IMR-90 (cell line): ENCODE measurements at regions not wholly inside any gene's neighbourhood (a gene's known extent, or its start where the extent isn't known, plus 50 kb on each side); places are given as distances from the start of the nearest gene placed in this dataset.

ENCODE experiments used
- CEBPB ChIP-seq: IDR thresholded peaks from 2 replicates; pipeline ENCODE4 v1.6.1; 2012; ENCODE audit warnings: low read depth, low read length, improper control_type of control experiment
- CHD1 ChIP-seq: IDR thresholded peaks from 2 replicates; pipeline ENCODE4 v1.6.1; 2012; ENCODE audit warnings: low read depth, low read length, improper control_type of control experiment
- FOS ChIP-seq: fragments of 150-350 bp; IDR thresholded peaks from 2 replicates; pipeline ENCODE4 v1.6.1; 2016; ENCODE audit warnings: low read depth, low read length
- MAFK ChIP-seq: IDR thresholded peaks from 2 replicates; pipeline ENCODE4 v1.6.1; 2012; ENCODE audit warnings: low read depth, low read length, improper control_type of control experiment
- MAZ ChIP-seq: IDR thresholded peaks from 2 replicates; pipeline ENCODE4 v1.6.1; 2012; ENCODE audit warnings: low read depth, mild to moderate bottlenecking, low read length, improper control_type of control experiment, moderate library complexity, borderline replicate concordance
- MXI1 ChIP-seq: IDR thresholded peaks from 2 replicates; pipeline ENCODE4 v1.6.1; 2012; ENCODE audit warnings: low read depth, mild to moderate bottlenecking, low read length, moderate library complexity, borderline replicate concordance
- NFE2L2 ChIP-seq: fragments of 150-350 bp; IDR thresholded peaks from 2 replicates; pipeline ENCODE4 v1.6.1; 2016; ENCODE audit warnings: low read depth, mild to moderate bottlenecking, low read length
- POLR2A ChIP-seq: IDR thresholded peaks from 2 replicates; pipeline ENCODE4 v1.6.1; 2012; ENCODE audit warnings: mild to moderate bottlenecking, low read depth, low read length
- RCOR1 ChIP-seq: IDR thresholded peaks from 2 replicates; pipeline ENCODE4 v1.6.1; 2012; ENCODE audit warnings: mild to moderate bottlenecking, low read length, improper control_type of control experiment; ENCODE audit not compliant: insufficient replicate concordance
- RFX5 ChIP-seq: IDR thresholded peaks from 2 replicates; pipeline ENCODE4 v1.8.0; 2012; ENCODE audit warnings: low read depth, mild to moderate bottlenecking, low read length, moderate library complexity
- SMC3 ChIP-seq: fragments of 150-350 bp; IDR thresholded peaks from 2 replicates; pipeline ENCODE4 v1.6.1; 2016; ENCODE audit warnings: low read depth, mild to moderate bottlenecking, antibody characterized with exemption, low read length, moderate library complexity
- TF ChIP-seq, protein P1 (sequence below): fragments of 150-350 bp; IDR thresholded peaks from 2 replicates; pipeline ENCODE4 v1.6.1; 2016; ENCODE audit warnings: low read depth, mild to moderate bottlenecking, low read length, moderate library complexity, borderline replicate concordance
- TF ChIP-seq, protein P2 (sequence below): conservative IDR thresholded peaks from 2 replicates; pipeline ENCODE4 v1.5.1; 2012; ENCODE audit warnings: mild to moderate bottlenecking, low read depth, low read length, improper control_type of control experiment
- TF ChIP-seq, protein P3 (sequence below): fragments of 150-350 bp; IDR thresholded peaks from 2 replicates; pipeline ENCODE4 v1.6.1; 2017; ENCODE audit warnings: mild to moderate bottlenecking, antibody characterized with exemption, low read length, low read depth

DNA sequence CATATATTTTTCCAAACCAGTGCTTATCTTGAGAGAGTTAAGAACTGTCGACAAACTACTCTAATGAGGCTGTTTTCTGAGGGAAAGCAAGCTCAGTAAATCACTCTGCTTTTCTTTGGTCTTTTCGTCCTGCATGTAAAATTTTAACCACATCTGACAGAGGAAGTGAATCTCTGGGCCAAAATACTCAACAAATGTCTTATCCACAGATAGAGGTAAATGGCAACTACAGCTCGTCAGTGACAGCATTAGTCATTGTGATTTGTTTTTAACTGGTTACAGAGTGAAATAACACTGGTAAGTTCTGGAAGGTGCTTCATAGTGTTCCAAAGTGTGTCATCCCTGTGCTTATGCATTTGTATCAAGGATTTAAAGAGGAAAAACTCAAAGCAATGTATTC lies 82.6 kb upstream of the SLC8A1 start:
- TF ChIP-seq, protein P1, sequence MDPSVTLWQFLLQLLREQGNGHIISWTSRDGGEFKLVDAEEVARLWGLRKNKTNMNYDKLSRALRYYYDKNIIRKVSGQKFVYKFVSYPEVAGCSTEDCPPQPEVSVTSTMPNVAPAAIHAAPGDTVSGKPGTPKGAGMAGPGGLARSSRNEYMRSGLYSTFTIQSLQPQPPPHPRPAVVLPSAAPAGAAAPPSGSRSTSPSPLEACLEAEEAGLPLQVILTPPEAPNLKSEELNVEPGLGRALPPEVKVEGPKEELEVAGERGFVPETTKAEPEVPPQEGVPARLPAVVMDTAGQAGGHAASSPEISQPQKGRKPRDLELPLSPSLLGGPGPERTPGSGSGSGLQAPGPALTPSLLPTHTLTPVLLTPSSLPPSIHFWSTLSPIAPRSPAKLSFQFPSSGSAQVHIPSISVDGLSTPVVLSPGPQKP: no peak
- TF ChIP-seq, protein P2, sequence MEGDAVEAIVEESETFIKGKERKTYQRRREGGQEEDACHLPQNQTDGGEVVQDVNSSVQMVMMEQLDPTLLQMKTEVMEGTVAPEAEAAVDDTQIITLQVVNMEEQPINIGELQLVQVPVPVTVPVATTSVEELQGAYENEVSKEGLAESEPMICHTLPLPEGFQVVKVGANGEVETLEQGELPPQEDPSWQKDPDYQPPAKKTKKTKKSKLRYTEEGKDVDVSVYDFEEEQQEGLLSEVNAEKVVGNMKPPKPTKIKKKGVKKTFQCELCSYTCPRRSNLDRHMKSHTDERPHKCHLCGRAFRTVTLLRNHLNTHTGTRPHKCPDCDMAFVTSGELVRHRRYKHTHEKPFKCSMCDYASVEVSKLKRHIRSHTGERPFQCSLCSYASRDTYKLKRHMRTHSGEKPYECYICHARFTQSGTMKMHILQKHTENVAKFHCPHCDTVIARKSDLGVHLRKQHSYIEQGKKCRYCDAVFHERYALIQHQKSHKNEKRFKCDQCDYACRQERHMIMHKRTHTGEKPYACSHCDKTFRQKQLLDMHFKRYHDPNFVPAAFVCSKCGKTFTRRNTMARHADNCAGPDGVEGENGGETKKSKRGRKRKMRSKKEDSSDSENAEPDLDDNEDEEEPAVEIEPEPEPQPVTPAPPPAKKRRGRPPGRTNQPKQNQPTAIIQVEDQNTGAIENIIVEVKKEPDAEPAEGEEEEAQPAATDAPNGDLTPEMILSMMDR: no peak
- TF ChIP-seq SMC3: no peak
- TF ChIP-seq POLR2A: no peak
- no peak for TF ChIP-seq CEBPB
- TF ChIP-seq RFX5: no peak
- TF ChIP-seq CHD1: no peak
- TF ChIP-seq FOS: no peak
- no peak for TF ChIP-seq MAFK
- TF ChIP-seq RCOR1: no peak
- TF ChIP-seq, protein P3, sequence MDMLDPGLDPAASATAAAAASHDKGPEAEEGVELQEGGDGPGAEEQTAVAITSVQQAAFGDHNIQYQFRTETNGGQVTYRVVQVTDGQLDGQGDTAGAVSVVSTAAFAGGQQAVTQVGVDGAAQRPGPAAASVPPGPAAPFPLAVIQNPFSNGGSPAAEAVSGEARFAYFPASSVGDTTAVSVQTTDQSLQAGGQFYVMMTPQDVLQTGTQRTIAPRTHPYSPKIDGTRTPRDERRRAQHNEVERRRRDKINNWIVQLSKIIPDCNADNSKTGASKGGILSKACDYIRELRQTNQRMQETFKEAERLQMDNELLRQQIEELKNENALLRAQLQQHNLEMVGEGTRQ: no peak
- TF ChIP-seq MAZ: no peak
- no peak for TF ChIP-seq NFE2L2
- no peak for TF ChIP-seq MXI1
